SK-N-MC (cell line): ENCODE measurements at regions not wholly inside any gene's neighbourhood (a gene's known extent, or its start where the extent isn't known, plus 50 kb on each side); places are given as distances from the start of the nearest gene placed in this dataset.

Experiments used
- EZH2 ChIP-seq: fragments of 200-600 bp; sonication (generic); IDR thresholded peaks from one replicate; pipeline ENCODE4 v1.6.1; 2017; ENCODE audit warnings: antibody characterized with exemption
- FOXP2 ChIP-seq: optimal IDR thresholded peaks from 2 replicates; pipeline ENCODE3; 2011; ENCODE audit warnings: mild to moderate bottlenecking, moderate library complexity; ENCODE audit not compliant: insufficient read depth; ENCODE audit errors: extremely low read length, control extremely low read depth
- POLR2AphosphoS5 ChIP-seq: IDR thresholded peaks from 2 replicates; pipeline ENCODE4 v1.6.1; 2012; ENCODE audit warnings: mild to moderate bottlenecking, low read depth, low read length, borderline replicate concordance

GRCh38 chr20:58017970-58018530 is 210.4 kb downstream of the ANKRD60 start:
- no peak for TF ChIP-seq EZH2
- TF ChIP-seq POLR2AphosphoS5 = no peak
- TF ChIP-seq FOXP2 = no peak
